Subcutaneous abdominal adipose tissue (tissue), 5 donors: ENCODE measurements at regions not wholly inside any gene's neighbourhood (a gene's known extent, or its start where the extent isn't known, plus 50 kb on each side); places are given as distances from the start of the nearest gene placed in this dataset.

Experiments used
- H3K27ac ChIP-seq: one replicate; pipeline ENCODE4 v1.7.0; 2013; ENCODE audit warnings: low read depth, mild to moderate bottlenecking, inconsistent platforms, low read length, moderate library complexity
- H3K27me3 ChIP-seq, 5 donors: one replicate each; pipeline ENCODE4 v1.7.0; 2013; ENCODE audit warnings: low read length in 5 of 5, inconsistent platforms in 1 of 5; ENCODE audit not compliant: control insufficient read depth in 5 of 5, insufficient read depth in 4 of 5
- H3K36me3 ChIP-seq, 5 donors: one replicate each; pipeline ENCODE4 v1.7.0; 2013; ENCODE audit warnings: low read length in 5 of 5; ENCODE audit not compliant: control insufficient read depth in 5 of 5, insufficient read depth in 5 of 5
- H3K4me1 ChIP-seq, 5 donors: one replicate each; pipeline ENCODE4 v1.7.0; 2013; ENCODE audit warnings: low read length in 5 of 5, mild to moderate bottlenecking in 3 of 5, moderate library complexity in 1 of 5; ENCODE audit not compliant: control insufficient read depth in 5 of 5, insufficient read depth in 5 of 5
- H3K4me3 ChIP-seq, 5 donors: one replicate each; pipeline ENCODE4 v1.7.0; 2013; ENCODE audit warnings: low read length in 5 of 5, low read depth in 1 of 5
- H3K9ac ChIP-seq, 5 donors: one replicate each; pipeline ENCODE4 v1.7.0; 2013; ENCODE audit warnings: low read length in 5 of 5, mild to moderate bottlenecking in 4 of 5, moderate library complexity in 3 of 5
- H3K9me3 ChIP-seq, 5 donors: one replicate each; pipeline ENCODE4 v1.7.0; 2013; ENCODE audit warnings: low read length in 5 of 5; ENCODE audit not compliant: control insufficient read depth in 5 of 5
- donor health status: healthy.
- donor health status: healthy.
- donor health status: healthy.
- donor health status: healthy.
- donor health status: healthy.

GRCh38 chr4:130632731-130633604, 1537.0 kb downstream of the C4orf33 start:
- H3K4me3 ChIP-seq = no peak overlapping the region
- peaks cover 0 to 8% (median 0%) of the 10 kb centered on the region in 5 donors for H3K9me3 ChIP-seq
- H3K36me3 ChIP-seq = no peaks in the 10 kb centered on the region

GRCh38 chr4:130636486-130636885, 1540.5 kb downstream of the C4orf33 start:
- Histone ChIP-seq H3K4me1 (no peaks in the 10 kb centered on the region), H3K9ac (no peak overlapping the region), H3K27ac (no peak overlapping the region), H3K27me3 (no peaks in the 10 kb centered on the region), H3K4me3 (no peak overlapping the region), H3K9me3 (peaks cover 0 to 8% (median 0%) of the 10 kb centered on the region in 5 donors), H3K36me3 (no peaks in the 10 kb centered on the region)

More at GRCh38 chr4:130632731-130633604, 1537.0 kb downstream of the C4orf33 start:
- no peak overlapping the region for H3K9ac ChIP-seq
- H3K27me3 ChIP-seq = no peaks in the 10 kb centered on the region
- no peak overlapping the region for H3K27ac ChIP-seq
- H3K4me1 ChIP-seq = no peaks in the 10 kb centered on the region

GRCh38 chr4:130640592-130640991, 1544.6 kb downstream of the C4orf33 start:
- Histone ChIP-seq H3K36me3 (no peaks in the 10 kb centered on the region), H3K9ac (no peak overlapping the region), H3K27me3 (no peaks in the 10 kb centered on the region), H3K9me3 (no peaks in the 10 kb centered on the region), H3K4me3 (no peak overlapping the region), H3K27ac (no peak overlapping the region), H3K4me1 (no peaks in the 10 kb centered on the region)

GRCh38 chr4:130646886-130647285, 1550.9 kb downstream of the C4orf33 start:
- H3K9ac ChIP-seq = no peak overlapping the region
- H3K9me3 ChIP-seq = peaks cover 0 to 3% (median 0%) of the 10 kb centered on the region in 5 donors
- no peaks in the 10 kb centered on the region for H3K4me1 ChIP-seq
- H3K27ac ChIP-seq = no peak overlapping the region
- H3K36me3 ChIP-seq = no peaks in the 10 kb centered on the region
- no peaks in the 10 kb centered on the region for H3K27me3 ChIP-seq
- H3K4me3 ChIP-seq = no peak overlapping the region

- H3K36me3 ChIP-seq = no peaks in the 10 kb centered on the region
- H3K9ac ChIP-seq = no peak overlapping the region
- no peak overlapping the region for H3K4me3 ChIP-seq
- no peaks in the 10 kb centered on the region for H3K4me1 ChIP-seq
- H3K27me3 ChIP-seq = no peaks in the 10 kb centered on the region
- peaks cover 0 to 3% (median 0%) of the 10 kb centered on the region in 5 donors for H3K9me3 ChIP-seq
- no peak overlapping the region for H3K27ac ChIP-seq
Observed at GRCh38 chr4:130648570-130648969, 1552.6 kb downstream of the C4orf33 start.

GRCh38 chr4:130653842-130654241, 1557.9 kb downstream of the C4orf33 start:
- Histone ChIP-seq H3K4me3 (no peak overlapping the region), H3K36me3 (no peaks in the 10 kb centered on the region), H3K4me1 (no peaks in the 10 kb centered on the region), H3K9ac (no peak overlapping the region), H3K9me3 (peaks cover 0 to 4% (median 0%) of the 10 kb centered on the region in 5 donors), H3K27ac (no peak overlapping the region), H3K27me3 (no peaks in the 10 kb centered on the region)

- H3K9me3 ChIP-seq = peaks cover 0 to 4% (median 0%) of the 10 kb centered on the region in 5 donors
- no peaks in the 10 kb centered on the region for H3K27me3 ChIP-seq
Observed at GRCh38 chr4:130659320-130659719, 1563.4 kb downstream of the C4orf33 start.

GRCh38 chr4:130668859-130669258, 1572.9 kb downstream of the C4orf33 start:
- H3K9ac ChIP-seq = no peak overlapping the region
- no peaks in the 10 kb centered on the region for H3K9me3 ChIP-seq
- H3K4me3 ChIP-seq = no peak overlapping the region
- H3K27ac ChIP-seq = no peak overlapping the region
- no peaks in the 10 kb centered on the region for H3K27me3 ChIP-seq
- H3K36me3 ChIP-seq = no peaks in the 10 kb centered on the region
- no peaks in the 10 kb centered on the region for H3K4me1 ChIP-seq

More at GRCh38 chr4:130659320-130659719, 1563.4 kb downstream of the C4orf33 start:
- H3K27ac ChIP-seq = no peak overlapping the region
- H3K9ac ChIP-seq = no peak overlapping the region
- H3K36me3 ChIP-seq = no peaks in the 10 kb centered on the region
- H3K4me1 ChIP-seq = no peaks in the 10 kb centered on the region
- no peak overlapping the region for H3K4me3 ChIP-seq

- no peaks in the 10 kb centered on the region for H3K36me3 ChIP-seq
- H3K27me3 ChIP-seq = no peaks in the 10 kb centered on the region
- H3K4me3 ChIP-seq = no peak overlapping the region
- H3K27ac ChIP-seq = no peak overlapping the region
- H3K9me3 ChIP-seq = no peaks in the 10 kb centered on the region
- H3K9ac ChIP-seq = no peak overlapping the region
- H3K4me1 ChIP-seq = no peaks in the 10 kb centered on the region
Observed at GRCh38 chr4:130675266-130675665, 1579.3 kb downstream of the C4orf33 start.

GRCh38 chr4:130689181-130689580, 1593.2 kb downstream of the C4orf33 start:
- no peak overlapping the region for H3K27ac ChIP-seq
- H3K4me1 ChIP-seq = no peaks in the 10 kb centered on the region
- H3K27me3 ChIP-seq = no peaks in the 10 kb centered on the region
- no peaks in the 10 kb centered on the region for H3K36me3 ChIP-seq
- no peak overlapping the region for H3K9ac ChIP-seq
- peaks cover 0 to 3% (median 0%) of the 10 kb centered on the region in 5 donors for H3K9me3 ChIP-seq
- no peak overlapping the region for H3K4me3 ChIP-seq
